GM12878 (cell line): ENCODE measurements at regions not wholly inside any gene's neighbourhood (a gene's known extent, or its start where the extent isn't known, plus 50 kb on each side); places are given as distances from the start of the nearest gene placed in this dataset.

Experiments used
- ATAC-seq: fragments of 200-7000 bp; cut with Tn5 transposase; 3 replicates; pipeline ENCODE4 v1.9.1; 2020; ENCODE audit warnings: mild to moderate bottlenecking, moderate library complexity
- BruUV-seq: library from RNA; stranded (reverse); fragments of 400-500 nt; replicated peaks from 2 replicates; lab custom pipeline; 2021; lab: Mats Ljungman, UMichigan
- CTCF ChIA-PET: fragments of 300-600 bp; sonication (Branson Sonifier 250); formaldehyde crosslinking; extraction: SDS; loops from one replicate; lab custom pipeline; 2021; ENCODE audit warnings: inconsistent platforms; lab: Yijun Ruan, JAX
- POLR2A ChIA-PET: fragments of 350-600 bp; formaldehyde crosslinking; extraction: SDS; loops from one replicate; lab custom pipeline; 2021; ENCODE audit warnings: inconsistent platforms; lab: Charles Lee
- RAD21 ChIA-PET: fragments of 300-600 bp; sonication (Branson Sonifier 250); formaldehyde crosslinking; loops from one replicate; lab custom pipeline; 2023; ENCODE audit warnings: antibody characterized with exemption; ENCODE audit not compliant: unreplicated experiment; lab: Charles Lee
- SMC1A ChIA-PET: fragments of 300-600 bp; sonication (Branson Sonifier 250); formaldehyde crosslinking; loops from one replicate; lab custom pipeline; 2023; ENCODE audit not compliant: unreplicated experiment, uncharacterized antibody; lab: Charles Lee
- DNase-seq: peaks from one replicate; pipeline ENCODE4 v3.0.0-alpha.2; 2011; ENCODE audit warnings: low read depth, low spot score
- FAIRE-seq: peaks from 3 replicates; lab custom pipeline; 2011; peaks lifted over from hg19 to GRCh38; lab: Jason Lieb, UNC
- H2AFZ ChIP-seq: 2 replicates; pipeline ENCODE4 v1.6.0; 2011; ENCODE audit warnings: low read depth, low read length, control low read depth; ENCODE audit not compliant: control insufficient read depth
- H3K27ac ChIP-seq: 2 replicates; pipeline ENCODE4 v1.5.1; 2011; ENCODE audit warnings: control low read depth; ENCODE audit not compliant: control insufficient read depth, insufficient read depth
- H3K27me3 ChIP-seq, 2 experiments: replicated peaks in 1 of 2; 2 replicates each; pipeline versions ENCODE4 v1.6.0 to v1.6.1; 2011; ENCODE audit warnings: low read length in 1 of 2; ENCODE audit not compliant: control insufficient read depth in 2 of 2, insufficient read depth in 2 of 2
- H3K36me3 ChIP-seq, 2 experiments: 2 replicates each; pipeline ENCODE4 v1.5.1; 2011; ENCODE audit warnings: low read length in 1 of 2; ENCODE audit not compliant: control insufficient read depth in 2 of 2, insufficient read depth in 2 of 2
- H3K4me1 ChIP-seq: 2 replicates; pipeline ENCODE4 v1.6.1; 2011; ENCODE audit warnings: mild to moderate bottlenecking, low read length, moderate library complexity, mixed read lengths; ENCODE audit not compliant: control insufficient read depth, insufficient read depth
- H3K4me2 ChIP-seq: 2 replicates; pipeline ENCODE4 v1.6.0; 2011; ENCODE audit warnings: control low read depth; ENCODE audit not compliant: control insufficient read depth, insufficient read depth
- H3K4me3 ChIP-seq: fragments of 200-600 bp; sonication (generic); 2 replicates; pipeline ENCODE4 v1.5.1; 2016
- H3K79me2 ChIP-seq: 2 replicates; pipeline ENCODE4 v1.6.0; 2011; ENCODE audit warnings: low read length; ENCODE audit not compliant: control insufficient read depth, insufficient read depth
- H3K9ac ChIP-seq: 2 replicates; pipeline ENCODE4 v1.8.0; 2011; ENCODE audit warnings: low read length, control low read depth, mixed read lengths; ENCODE audit not compliant: control insufficient read depth, insufficient read depth
- H3K9me3 ChIP-seq: replicated peaks from 3 replicates; pipeline ENCODE4 v1.5.1; 2011; ENCODE audit warnings: mild to moderate bottlenecking, low read length; ENCODE audit not compliant: control insufficient read depth, insufficient read depth
- H4K20me1 ChIP-seq: 2 replicates; pipeline ENCODE4 v1.6.0; 2011; ENCODE audit not compliant: control insufficient read depth, insufficient read depth
- BRCA1 ChIP-seq: IDR thresholded peaks from 2 replicates; pipeline ENCODE4 v1.6.1; 2011; ENCODE audit warnings: low read depth, low read length, improper control_type of control experiment
- DPF2 ChIP-seq: fragments of 450-650 bp; IDR thresholded peaks from 2 replicates; pipeline ENCODE4 v1.6.1; 2017; ENCODE audit warnings: mild to moderate bottlenecking
- HDAC2 ChIP-seq: fragments of 200-600 bp; sonication (generic); IDR thresholded peaks from 2 replicates; pipeline ENCODE4 v1.6.1; 2017
- HDGF ChIP-seq: fragments of 450-650 bp; IDR thresholded peaks from 2 replicates; pipeline ENCODE4 v1.6.1; 2016; ENCODE audit warnings: antibody characterized with exemption
- JUND ChIP-seq: IDR thresholded peaks from 2 replicates; pipeline ENCODE4 v1.6.1; 2012; ENCODE audit warnings: low read depth, mild to moderate bottlenecking, low read length, improper control_type of control experiment, moderate library complexity
- KLF5 ChIP-seq: fragments of 450-650 bp; IDR thresholded peaks from 2 replicates; pipeline ENCODE4 v1.6.1; 2014; ENCODE audit warnings: mild to moderate bottlenecking; ENCODE audit not compliant: partially characterized antibody
- PML ChIP-seq: IDR thresholded peaks from 2 replicates; pipeline ENCODE4 v1.6.1; 2012; ENCODE audit warnings: low read length, inconsistent platforms
- SMARCA5 ChIP-seq: fragments of 450-650 bp; IDR thresholded peaks from 2 replicates; pipeline ENCODE4 v1.6.1; 2017; ENCODE audit warnings: mild to moderate bottlenecking
- STAT3 ChIP-seq: IDR thresholded peaks from 2 replicates; pipeline ENCODE4 v1.6.1; 2011; ENCODE audit warnings: low read depth, low read length, improper control_type of control experiment
- YY1 ChIP-seq: IDR thresholded peaks from 2 replicates; pipeline ENCODE4 v1.6.1; 2011; ENCODE audit warnings: low read depth, mild to moderate bottlenecking, low read length
- ZNF622 ChIP-seq: fragments of 450-650 bp; IDR thresholded peaks from 2 replicates; pipeline ENCODE4 v1.6.1; 2017; ENCODE audit warnings: mild to moderate bottlenecking, inconsistent platforms
- WGBS: methylation state at CpG from one replicate; pipeline ENCODE4 v1.1.6; 2016; ENCODE audit warnings: low lambda C conversion rate; ENCODE audit not compliant: insufficient replicate concordance, insufficient coverage; ENCODE audit errors: missing lambda C conversion rate; 5-methylcytosine and 5-hydroxymethylcytosine counted together
- in situ Hi-C: fragments of 300-500 bp; cut with MboI; formaldehyde crosslinking; loops from 9 replicates; pipeline ENCODE4 v1.14.3; 2018; ENCODE audit warnings: mixed read lengths
- intact Hi-C: fragments of 100-400 bp; cut with micrococcal nuclease; formaldehyde crosslinking; loops from one replicate; pipeline ENCODE4 v1.14.2; 2022; ENCODE audit not compliant: unreplicated experiment
- TF ChIP-seq, protein P1 (sequence below): IDR thresholded peaks from 2 replicates; pipeline ENCODE4 v1.6.1; 2012; ENCODE audit warnings: mild to moderate bottlenecking, low read depth, low read length

DNA sequence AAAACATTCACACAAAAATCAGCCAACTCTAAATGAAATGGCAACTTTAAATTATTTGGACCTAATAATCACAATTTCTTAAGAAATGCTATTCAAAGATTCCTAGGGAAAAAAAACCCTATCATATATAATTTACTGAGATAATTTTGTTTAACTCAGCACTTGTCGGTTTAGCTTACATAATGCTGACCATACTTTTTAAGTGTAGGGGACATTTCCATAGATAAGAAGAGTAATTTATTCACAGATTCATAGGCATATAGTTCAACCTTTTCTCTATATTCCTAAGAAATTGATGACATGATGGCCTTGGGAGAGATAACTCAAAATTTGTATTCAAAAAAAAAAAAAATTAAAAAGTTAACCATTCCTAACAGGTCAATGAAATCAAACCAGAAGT lies 260.8 kb upstream of the PGRMC2 start:
- H4K20me1 ChIP-seq, result no peaks in the 10 kb centered on the region
- SMC1A ChIA-PET, result interaction anchor here (1.8 kb wide), 1 partner anchor 16 kb away, joined by 4 read pairs; no protein-coding TSS in a partner anchor
- no peak overlapping the region for H3K27ac ChIP-seq
- no peak for DNase-seq
- intact Hi-C loops, result no loop called here
- 100% methylated on average over 1 of the region's 1 CpG for WGBS
- no peaks in the 10 kb centered on the region for H3K79me2 ChIP-seq
- FAIRE-seq, result no peak
- CTCF ChIA-PET, result interaction anchor here (0.6 to 1.9 kb wide), 4 partner anchors 30 to 356 kb away, joined by 3 to 5 read pairs (median 3); no protein-coding TSS in a partner anchor
- TF ChIP-seq DPF2 (no peak), YY1 (no peak), PML (no peak), STAT3 (no peak), HDAC2 (no peak), HDGF (no peak), SMARCA5 (no peak), KLF5 (no peak), BRCA1 (no peak), JUND (no peak), ZNF622 (no peak)
- TF ChIP-seq, protein P1, sequence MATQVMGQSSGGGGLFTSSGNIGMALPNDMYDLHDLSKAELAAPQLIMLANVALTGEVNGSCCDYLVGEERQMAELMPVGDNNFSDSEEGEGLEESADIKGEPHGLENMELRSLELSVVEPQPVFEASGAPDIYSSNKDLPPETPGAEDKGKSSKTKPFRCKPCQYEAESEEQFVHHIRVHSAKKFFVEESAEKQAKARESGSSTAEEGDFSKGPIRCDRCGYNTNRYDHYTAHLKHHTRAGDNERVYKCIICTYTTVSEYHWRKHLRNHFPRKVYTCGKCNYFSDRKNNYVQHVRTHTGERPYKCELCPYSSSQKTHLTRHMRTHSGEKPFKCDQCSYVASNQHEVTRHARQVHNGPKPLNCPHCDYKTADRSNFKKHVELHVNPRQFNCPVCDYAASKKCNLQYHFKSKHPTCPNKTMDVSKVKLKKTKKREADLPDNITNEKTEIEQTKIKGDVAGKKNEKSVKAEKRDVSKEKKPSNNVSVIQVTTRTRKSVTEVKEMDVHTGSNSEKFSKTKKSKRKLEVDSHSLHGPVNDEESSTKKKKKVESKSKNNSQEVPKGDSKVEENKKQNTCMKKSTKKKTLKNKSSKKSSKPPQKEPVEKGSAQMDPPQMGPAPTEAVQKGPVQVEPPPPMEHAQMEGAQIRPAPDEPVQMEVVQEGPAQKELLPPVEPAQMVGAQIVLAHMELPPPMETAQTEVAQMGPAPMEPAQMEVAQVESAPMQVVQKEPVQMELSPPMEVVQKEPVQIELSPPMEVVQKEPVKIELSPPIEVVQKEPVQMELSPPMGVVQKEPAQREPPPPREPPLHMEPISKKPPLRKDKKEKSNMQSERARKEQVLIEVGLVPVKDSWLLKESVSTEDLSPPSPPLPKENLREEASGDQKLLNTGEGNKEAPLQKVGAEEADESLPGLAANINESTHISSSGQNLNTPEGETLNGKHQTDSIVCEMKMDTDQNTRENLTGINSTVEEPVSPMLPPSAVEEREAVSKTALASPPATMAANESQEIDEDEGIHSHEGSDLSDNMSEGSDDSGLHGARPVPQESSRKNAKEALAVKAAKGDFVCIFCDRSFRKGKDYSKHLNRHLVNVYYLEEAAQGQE, result no peak
- TF ChIP-seq, all 136 proteins: peak for 0
- ChIA-PET RAD21 (no interaction called here), POLR2A (interaction anchor here (0.6 kb wide), 1 partner anchor 463 kb away, joined by 7 read pairs; no protein-coding TSS in a partner anchor)
- Histone ChIP-seq H3K36me3 (no peaks in the 10 kb centered on the region), H3K4me3 (no peak overlapping the region), H3K4me1 (peaks cover 6% of the 10 kb centered on the region; the same call in 1 of the 2 replicates), H3K4me2 (no peak overlapping the region), H3K27me3 (no peaks in the 10 kb centered on the region), H3K9me3 (no peaks in the 10 kb centered on the region; the same call in 2 of the 3 replicates), H3K9ac (no peak overlapping the region), H2AFZ (no peak overlapping the region)
- in situ Hi-C loops, result no loop called here
- no peak for ATAC-seq
- no TSS peak for BruUV-seq
